ENCODE measurements at regions not wholly inside any gene's neighbourhood (a gene's known extent, or its start where the extent isn't known, plus 50 kb on each side); places are given as distances from the start of the nearest gene placed in this dataset.

DNA sequence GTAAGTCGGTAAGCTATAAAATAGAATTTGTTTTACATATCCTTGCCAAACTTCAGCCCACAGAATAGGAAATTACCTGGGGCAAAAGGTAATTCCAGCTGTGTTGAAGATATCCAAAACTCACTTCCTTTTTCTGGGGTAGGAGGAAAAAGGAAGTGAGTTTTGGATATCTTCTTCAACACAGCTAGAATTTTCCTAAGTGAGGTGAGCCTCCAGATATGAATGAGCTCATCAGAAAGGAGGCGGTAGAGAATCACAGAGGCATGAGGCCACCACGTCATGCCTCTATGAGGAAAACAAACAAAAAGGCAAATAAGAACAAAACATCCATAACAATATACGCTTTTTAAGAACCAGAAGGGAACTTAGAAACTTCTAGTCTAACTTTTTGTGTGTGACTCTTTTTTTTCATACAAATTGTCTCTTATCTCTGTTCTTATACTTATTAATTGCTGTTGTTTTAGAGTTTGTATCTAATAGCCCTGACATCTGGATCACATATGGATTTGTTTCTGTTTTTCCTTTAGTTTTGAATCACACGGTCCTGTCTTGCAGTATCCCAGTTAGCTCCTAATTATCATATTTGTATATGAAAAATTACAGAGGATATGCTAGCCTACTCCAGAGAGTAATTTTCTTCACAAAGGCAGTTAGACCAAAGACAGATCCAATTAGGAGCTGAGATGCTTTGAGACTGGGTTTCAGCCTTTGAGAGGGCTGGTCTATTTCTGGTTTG is 104.5 kb downstream of the RBM43 start:
- Histone ChIP-seq H3K4me1 (no peaks in the 10 kb centered on the region), H3K27ac (no peak overlapping the region), H3K27me3 (no peaks in the 10 kb centered on the region), H3K4me3 (no peak overlapping the region), H3K36me3 (no peaks in the 10 kb centered on the region), H3K9me3 (no peaks in the 10 kb centered on the region)
- WGBS, 2 donors (ENCODE audit: low coverage in 1 of 2): 61 to 78% methylated on average over 3 to 5 of the region's 5 CpGs
- no peak for ATAC-seq
- TF ChIP-seq, protein P1, sequence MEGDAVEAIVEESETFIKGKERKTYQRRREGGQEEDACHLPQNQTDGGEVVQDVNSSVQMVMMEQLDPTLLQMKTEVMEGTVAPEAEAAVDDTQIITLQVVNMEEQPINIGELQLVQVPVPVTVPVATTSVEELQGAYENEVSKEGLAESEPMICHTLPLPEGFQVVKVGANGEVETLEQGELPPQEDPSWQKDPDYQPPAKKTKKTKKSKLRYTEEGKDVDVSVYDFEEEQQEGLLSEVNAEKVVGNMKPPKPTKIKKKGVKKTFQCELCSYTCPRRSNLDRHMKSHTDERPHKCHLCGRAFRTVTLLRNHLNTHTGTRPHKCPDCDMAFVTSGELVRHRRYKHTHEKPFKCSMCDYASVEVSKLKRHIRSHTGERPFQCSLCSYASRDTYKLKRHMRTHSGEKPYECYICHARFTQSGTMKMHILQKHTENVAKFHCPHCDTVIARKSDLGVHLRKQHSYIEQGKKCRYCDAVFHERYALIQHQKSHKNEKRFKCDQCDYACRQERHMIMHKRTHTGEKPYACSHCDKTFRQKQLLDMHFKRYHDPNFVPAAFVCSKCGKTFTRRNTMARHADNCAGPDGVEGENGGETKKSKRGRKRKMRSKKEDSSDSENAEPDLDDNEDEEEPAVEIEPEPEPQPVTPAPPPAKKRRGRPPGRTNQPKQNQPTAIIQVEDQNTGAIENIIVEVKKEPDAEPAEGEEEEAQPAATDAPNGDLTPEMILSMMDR (IDR thresholded peaks at IDR 0.05): no peak
- TF ChIP-seq POLR2AphosphoS5 (IDR thresholded peaks at IDR 0.05): no peak
- no peak for TF ChIP-seq POLR2A (IDR thresholded peaks at IDR 0.05)
- no peak for TF ChIP-seq EP300 (IDR thresholded peaks at IDR 0.05)

DNA sequence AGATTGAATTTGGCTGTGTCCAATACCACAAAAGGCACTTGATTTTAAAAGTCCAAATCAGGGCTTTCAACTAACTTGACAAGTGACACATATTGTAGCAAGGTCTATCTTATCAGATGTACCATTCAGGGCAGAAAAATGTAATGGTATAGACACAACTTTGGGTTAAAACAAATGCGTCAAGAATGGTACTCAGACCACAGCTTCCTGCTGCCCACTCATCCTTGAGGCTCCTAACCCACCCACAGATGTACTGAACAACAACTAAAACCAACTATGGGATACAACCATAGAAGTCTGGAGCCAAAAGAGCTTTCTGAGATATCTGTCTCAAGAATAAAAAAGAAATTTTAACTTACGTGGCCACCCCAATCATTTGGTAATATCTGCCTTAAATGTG is 105.2 kb downstream of the RBM43 start:
- WGBS, 2 donors (ENCODE audit: low coverage in 1 of 2): 89 to 96% methylated on average over 2 of the region's 2 CpGs
- no peak overlapping the region for H3K4me3 ChIP-seq
- no peaks in the 10 kb centered on the region for H3K27me3 ChIP-seq
- H3K9me3 ChIP-seq: no peaks in the 10 kb centered on the region
- no peaks in the 10 kb centered on the region for H3K36me3 ChIP-seq
- TF ChIP-seq POLR2AphosphoS5 (IDR thresholded peaks at IDR 0.05) (no peak), EP300 (IDR thresholded peaks at IDR 0.05) (no peak), POLR2A (IDR thresholded peaks at IDR 0.05) (no peak)
- TF ChIP-seq, protein P1 (IDR thresholded peaks at IDR 0.05): no peak
- no peak overlapping the region for H3K27ac ChIP-seq
- no peak for ATAC-seq
- H3K4me1 ChIP-seq: no peaks in the 10 kb centered on the region

DNA sequence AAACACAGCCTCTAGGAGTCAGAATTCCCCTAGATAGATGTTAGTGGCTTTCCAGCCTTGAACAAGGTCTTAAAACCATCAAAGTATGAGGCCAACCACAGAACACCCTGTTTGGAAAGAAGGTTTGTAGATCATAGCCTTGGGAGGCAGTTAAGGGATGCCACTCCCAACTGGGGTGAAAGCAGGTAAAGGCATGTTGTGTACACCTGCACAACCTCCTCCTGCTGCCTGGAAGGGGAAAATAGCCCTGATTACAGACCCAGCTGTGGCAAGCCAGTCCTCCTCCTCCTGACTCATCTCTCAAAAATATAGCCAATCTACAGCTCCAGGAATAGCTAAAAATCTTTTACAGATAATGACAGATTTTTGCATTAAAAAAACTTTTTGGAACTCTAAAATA is 108.1 kb downstream of the RBM43 start:
- no peak overlapping the region for H3K27ac ChIP-seq
- TF ChIP-seq POLR2A (IDR thresholded peaks at IDR 0.05): no peak
- TF ChIP-seq, protein P1 (IDR thresholded peaks at IDR 0.05): no peak
- no peak for TF ChIP-seq EP300 (IDR thresholded peaks at IDR 0.05)
- ATAC-seq: no peak

DNA sequence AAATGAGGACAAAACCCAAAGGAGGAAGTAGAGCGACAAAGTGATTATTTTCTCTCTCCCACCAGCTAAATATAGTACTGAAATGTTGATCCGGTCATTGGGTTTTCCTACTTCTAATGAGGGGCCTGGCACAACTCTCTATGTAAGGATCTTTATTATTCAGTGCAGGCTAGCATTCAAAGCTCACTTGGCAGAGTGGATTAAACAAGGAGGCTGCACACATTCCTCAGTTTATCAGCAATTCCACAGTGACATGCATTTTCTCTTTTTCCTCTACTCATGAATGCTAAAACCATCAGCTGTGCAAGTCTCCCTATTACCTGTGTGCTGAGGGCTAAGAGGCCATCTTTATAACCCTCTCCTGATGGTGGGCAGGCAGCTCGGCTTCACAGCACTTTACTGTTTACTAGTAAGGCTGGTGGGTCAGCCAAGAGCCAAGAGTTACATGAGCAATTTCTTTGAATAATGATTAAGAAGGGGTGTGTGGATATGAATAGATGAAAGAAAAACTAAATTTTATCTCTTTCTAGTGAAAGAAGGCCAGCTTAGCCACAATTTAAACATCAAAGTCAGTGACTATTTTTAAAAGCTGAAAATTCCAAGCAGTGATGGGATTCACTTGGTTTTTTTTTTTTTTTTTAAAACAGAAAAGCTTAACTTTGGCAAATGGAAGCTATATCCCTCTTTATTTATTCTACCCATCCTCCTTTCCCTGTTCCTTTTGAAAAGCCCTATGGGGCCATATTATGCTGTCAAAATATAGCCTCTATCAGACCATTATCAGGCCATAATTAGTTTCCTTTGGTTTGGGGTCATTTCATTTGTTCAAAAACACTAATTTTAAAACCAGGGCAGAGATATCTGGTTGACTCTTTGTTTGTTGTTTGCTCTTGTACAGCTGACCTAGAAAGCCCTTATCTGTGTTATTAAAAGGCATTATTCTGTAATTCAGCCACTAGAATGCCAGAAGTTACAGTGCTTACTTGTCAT is 111.0 kb downstream of the RBM43 start:
- no peak for TF ChIP-seq POLR2AphosphoS5 (IDR thresholded peaks at IDR 0.05)
- TF ChIP-seq, protein P1 (IDR thresholded peaks at IDR 0.05): no peak
- no peak for TF ChIP-seq POLR2A (IDR thresholded peaks at IDR 0.05)
- TF ChIP-seq EP300 (IDR thresholded peaks at IDR 0.05): no peak
- Histone ChIP-seq H3K4me3 (no peak overlapping the region), H3K4me1 (peaks cover 0 to 12% (median 0%) of the 10 kb centered on the region in 3 donors), H3K36me3 (no peaks in the 10 kb centered on the region), H3K27me3 (no peaks in the 10 kb centered on the region), H3K9me3 (no peaks in the 10 kb centered on the region), H3K27ac (no peak overlapping the region)
- no peak for ATAC-seq
- WGBS, 2 donors (ENCODE audit: low coverage in 1 of 2): 7 to 8% methylated on average over 2 to 3 of the region's 3 CpGs

More for the DNA sequence above, 108.1 kb downstream of the RBM43 start:
- Histone ChIP-seq H3K27me3 (no peaks in the 10 kb centered on the region), H3K4me3 (no peak overlapping the region), H3K9me3 (no peaks in the 10 kb centered on the region), H3K36me3 (no peaks in the 10 kb centered on the region), H3K4me1 (peaks cover 0 to 12% (median 0%) of the 10 kb centered on the region in 3 donors)

Data from gastroesophageal sphincter (tissue), 4 donors.